Left ventricle myocardium inferior (tissue), 1 donor: ENCODE measurements at regions not wholly inside any gene's neighbourhood (a gene's known extent, or its start where the extent isn't known, plus 50 kb on each side); places are given as distances from the start of the nearest gene placed in this dataset.

Experiments
- DNase-seq: peaks from one replicate; pipeline ENCODE4 v3.0.0-alpha.2; 2020
- H3K27ac ChIP-seq: fragments of 200-600 bp; replicated peaks from 2 replicates; pipeline ENCODE4 v1.8.0; 2021
- H3K27me3 ChIP-seq: fragments of 200-600 bp; 2 replicates; pipeline ENCODE4 v1.8.0; 2021; ENCODE audit warnings: low read depth
- H3K36me3 ChIP-seq: fragments of 200-600 bp; 2 replicates; pipeline ENCODE4 v1.8.0; 2021
- H3K4me1 ChIP-seq: fragments of 200-600 bp; 2 replicates; pipeline ENCODE4 v1.8.0; 2021
- H3K4me3 ChIP-seq: fragments of 200-600 bp; 2 replicates; pipeline ENCODE4 v1.8.0; 2021; ENCODE audit warnings: mild to moderate bottlenecking, moderate library complexity
- H3K9me3 ChIP-seq: fragments of 200-600 bp; replicated peaks from 2 replicates; pipeline ENCODE4 v1.8.0; 2021
- CTCF ChIP-seq: fragments of 200-600 bp; IDR thresholded peaks from 2 replicates; pipeline ENCODE4 v1.8.0; 2021; ENCODE audit warnings: antibody characterized with exemption, mild to moderate bottlenecking, borderline replicate concordance
- intact Hi-C: fragments of 100-400 bp; cut with micrococcal nuclease; formaldehyde crosslinking; loops from one replicate; pipeline ENCODE4 v1.11.0; 2022
- donor health status: DM: no; HTN: yes; CAD: no; lungs with severe emphysema.

DNA sequence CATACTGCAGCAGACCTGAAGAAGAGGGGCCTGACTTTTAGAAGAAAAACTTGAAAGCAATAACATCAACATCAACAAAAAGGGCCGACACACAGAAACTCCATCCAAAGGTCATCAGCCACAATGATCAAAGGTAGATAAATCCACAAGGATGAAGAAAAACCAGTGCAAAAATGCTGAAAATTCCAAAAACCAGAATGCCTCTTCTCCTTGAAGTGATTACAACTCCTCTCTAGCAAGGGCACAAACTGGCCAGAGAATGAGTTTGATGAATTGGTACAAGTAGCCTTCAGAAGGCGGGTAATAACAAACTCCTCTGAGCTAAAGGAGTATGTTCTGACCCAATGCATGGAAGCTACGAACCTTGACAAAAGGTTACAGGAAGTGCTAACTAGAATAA is 186.2 kb upstream of the RAI14 start:
- no peak for DNase-seq
- TF ChIP-seq CTCF: no peak
- Histone ChIP-seq H3K4me1 (no peaks in the 10 kb centered on the region), H3K27me3 (peaks cover 4% of the 10 kb centered on the region), H3K27ac (no peak overlapping the region), H3K36me3 (no peaks in the 10 kb centered on the region), H3K9me3 (no peaks in the 10 kb centered on the region), H3K4me3 (no peak overlapping the region)
- intact Hi-C loops: loop anchor here (5.0 to 10.0 kb wide), 2 partner anchors 427 to 475 kb away; no protein-coding TSS in a partner anchor

- intact Hi-C loops: loop anchor here (5.0 kb wide), 1 partner anchor 423 kb away; no protein-coding TSS in a partner anchor
- Histone ChIP-seq H3K9me3 (no peaks in the 10 kb centered on the region), H3K4me1 (no peaks in the 10 kb centered on the region), H3K27me3 (peaks cover 25% of the 10 kb centered on the region), H3K36me3 (no peaks in the 10 kb centered on the region), H3K4me3 (no peak overlapping the region), H3K27ac (no peak overlapping the region)
- TF ChIP-seq CTCF: peak; percentile 97
- DNase-seq: no peak
These were observed 181.5 kb upstream of the RAI14 start for GRCh38 chr5:34474573-34475021.

GRCh38 chr5:34475249-34475966 is 180.7 kb upstream of the RAI14 start:
- DNase-seq: no peak
- H3K4me3 ChIP-seq: no peak overlapping the region
- peaks cover 25% of the 10 kb centered on the region for H3K27me3 ChIP-seq
- H3K36me3 ChIP-seq: no peaks in the 10 kb centered on the region
- H3K4me1 ChIP-seq: no peaks in the 10 kb centered on the region
- H3K27ac ChIP-seq: no peak overlapping the region
- H3K9me3 ChIP-seq: no peaks in the 10 kb centered on the region
- intact Hi-C loops: no loop called here
- no peak for TF ChIP-seq CTCF

- no peak overlapping the region for H3K4me3 ChIP-seq
- no peak for TF ChIP-seq CTCF
- H3K4me1 ChIP-seq: no peaks in the 10 kb centered on the region
- H3K36me3 ChIP-seq: no peaks in the 10 kb centered on the region
- intact Hi-C loops: no loop called here
- DNase-seq: no peak
- H3K9me3 ChIP-seq: peaks cover 8% of the 10 kb centered on the region
- peaks cover 29% of the 10 kb centered on the region for H3K27me3 ChIP-seq
- H3K27ac ChIP-seq: no peak overlapping the region
These were observed 179.1 kb upstream of the RAI14 start for GRCh38 chr5:34476941-34477565.

DNA sequence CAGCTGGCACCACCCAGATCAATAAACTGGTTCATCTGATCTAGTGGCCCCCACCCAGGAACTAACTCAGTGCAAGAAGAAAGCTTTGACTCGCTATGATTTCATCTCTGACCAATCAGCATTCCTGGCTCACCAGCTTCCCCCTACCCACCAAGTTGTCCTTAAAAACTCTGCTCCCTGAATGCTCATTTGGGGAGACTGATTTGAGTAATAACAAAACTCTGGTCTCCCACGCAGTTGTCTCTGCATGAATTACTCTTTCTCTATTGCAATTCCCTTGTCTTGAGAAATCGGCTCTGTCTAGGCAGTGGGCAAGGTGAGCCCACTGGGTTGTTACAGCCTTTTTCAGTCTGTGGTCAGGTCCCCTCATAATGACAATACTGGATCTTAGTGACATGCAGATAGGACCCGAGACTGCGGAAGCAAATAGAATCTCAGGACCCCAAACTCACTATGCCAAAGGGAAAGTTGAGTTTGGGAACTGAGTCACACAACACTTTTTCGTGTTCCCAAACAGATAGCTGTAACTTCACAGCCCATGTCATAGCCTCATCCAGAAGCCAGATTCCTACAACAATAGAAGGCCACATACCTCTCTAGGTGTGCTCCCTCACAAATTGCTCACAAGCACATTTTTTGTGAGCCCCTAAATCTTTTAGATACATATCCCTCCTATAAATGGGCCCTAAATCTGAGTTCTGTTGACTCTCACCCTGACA is 175.2 kb upstream of the RAI14 start:
- H3K27ac ChIP-seq: no peak overlapping the region
- no peak overlapping the region for H3K4me3 ChIP-seq
- no peak for TF ChIP-seq CTCF
- intact Hi-C loops: no loop called here
- H3K36me3 ChIP-seq: no peaks in the 10 kb centered on the region
- no peaks in the 10 kb centered on the region for H3K4me1 ChIP-seq
- H3K27me3 ChIP-seq: peaks cover 29% of the 10 kb centered on the region
- DNase-seq: no peak
- H3K9me3 ChIP-seq: peaks cover 14% of the 10 kb centered on the region
